Activated T-cell treated with anti-CD3 and anti-CD28 coated beads for 1 hour (primary cell): ENCODE measurements at regions not wholly inside any gene's neighbourhood (a gene's known extent, or its start where the extent isn't known, plus 50 kb on each side); places are given as distances from the start of the nearest gene placed in this dataset.

Experiments used
- DNase-seq: peaks from one replicate; pipeline ENCODE4 v3.0.0-alpha.2; 2020; ENCODE audit warnings: low read depth

DNA sequence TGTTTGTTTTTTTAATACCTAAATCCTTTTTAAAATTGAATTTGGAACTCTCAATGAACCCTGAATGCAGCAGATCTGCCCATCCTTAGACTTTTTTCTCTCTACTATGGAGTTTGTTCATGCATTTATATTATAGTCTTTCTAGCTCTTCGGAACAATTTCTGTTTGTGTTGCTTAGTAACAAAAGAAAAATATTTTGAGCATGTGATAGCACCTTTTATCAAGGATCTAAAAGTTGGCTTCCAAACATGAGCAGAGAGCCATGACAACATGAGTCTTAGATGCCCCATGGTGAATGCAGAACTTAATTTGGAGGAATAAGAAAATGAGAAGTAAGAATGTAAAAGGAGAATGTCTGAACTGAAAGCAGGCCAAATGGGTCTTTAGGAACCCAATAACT is 133.7 kb downstream of the EDN1 start:
- no peak for DNase-seq

DNA sequence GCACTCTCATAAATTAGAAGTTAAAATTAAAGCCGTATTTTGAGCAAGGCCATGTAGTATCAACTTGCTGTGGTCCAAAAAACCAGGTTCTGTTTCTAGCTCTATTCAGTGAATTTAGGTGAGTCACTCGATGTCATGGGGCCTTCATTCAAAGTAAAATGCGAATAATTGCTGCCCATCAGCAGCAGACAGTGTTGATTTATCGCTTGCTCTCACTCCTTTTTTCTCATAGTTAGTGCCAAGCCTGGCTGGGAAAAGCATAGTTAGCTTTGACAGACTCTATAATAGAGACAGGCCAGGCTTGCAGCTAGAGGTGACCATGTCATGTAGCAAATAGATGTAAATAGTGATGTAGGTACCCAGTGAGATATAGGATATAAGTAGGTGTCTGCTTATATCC is 136.0 kb downstream of the EDN1 start:
- no peak for DNase-seq

GRCh38 chr6:12431023-12431422 is 140.9 kb downstream of the EDN1 start:
- DNase-seq = no peak

- no peak for DNase-seq
Measured at GRCh38 chr6:12436224-12436623, 146.1 kb downstream of the EDN1 start.

DNA sequence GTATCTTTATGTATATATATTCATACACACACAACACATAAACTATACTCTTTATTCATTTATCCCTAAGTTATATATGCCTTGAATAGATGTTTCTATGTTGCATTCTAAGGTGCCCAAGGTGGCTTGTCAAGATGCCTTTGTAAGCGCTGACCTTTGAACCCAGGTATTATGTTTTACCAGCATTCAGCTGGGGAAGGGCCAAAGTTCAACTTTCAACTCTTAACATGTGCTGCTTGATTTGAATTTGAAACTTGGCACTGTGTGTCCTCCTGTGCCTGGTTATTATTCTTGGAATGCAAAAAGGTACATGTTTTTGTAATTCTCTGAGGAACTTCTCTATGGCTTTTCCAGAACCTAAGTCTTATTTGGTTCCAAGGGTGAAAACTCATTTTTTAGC is 146.5 kb downstream of the EDN1 start:
- no peak for DNase-seq

GRCh38 chr6:12439296-12439695 is 149.1 kb downstream of the EDN1 start:
- DNase-seq = no peak

DNA sequence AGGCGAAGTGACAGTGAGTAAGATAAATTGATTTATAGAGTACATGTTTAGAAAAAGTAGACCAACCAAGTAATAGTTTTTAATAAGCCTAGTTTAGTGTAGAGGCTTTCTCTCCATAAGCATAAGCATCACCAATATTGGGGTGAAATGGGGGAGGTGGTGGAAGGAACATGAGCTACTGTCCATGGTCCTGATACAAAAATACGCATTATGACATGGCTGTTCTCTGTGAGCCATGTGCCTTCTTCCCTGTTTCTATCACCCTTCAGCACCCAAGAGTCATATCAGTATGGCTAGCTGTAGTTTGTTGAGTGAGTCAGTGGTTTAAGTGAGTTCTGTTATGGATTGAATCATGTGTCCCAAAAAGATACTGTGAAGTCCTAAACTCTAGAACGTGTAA is 150.8 kb downstream of the EDN1 start:
- no peak for DNase-seq

DNA sequence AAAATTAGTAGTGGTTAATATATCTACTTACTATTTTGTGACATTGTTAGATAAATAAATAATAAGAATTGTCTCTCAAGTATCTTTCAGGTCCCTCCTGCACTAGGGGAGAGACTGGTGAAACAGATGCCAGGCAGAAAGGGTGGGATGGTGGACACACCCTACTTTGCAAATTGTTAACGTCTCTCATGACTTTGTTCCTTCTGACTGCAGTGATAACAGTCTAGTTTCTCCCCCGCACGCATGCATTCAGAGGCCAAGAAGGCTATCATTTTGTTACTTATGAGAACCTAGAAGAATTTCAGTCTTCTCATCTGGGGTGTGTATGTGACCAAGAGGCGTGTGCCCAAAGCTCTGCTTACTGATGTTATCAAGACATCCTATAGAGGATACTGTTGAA is 152.3 kb downstream of the EDN1 start:
- DNase-seq = no peak

- DNase-seq = no peak
Measured at GRCh38 chr6:12446394-12446793, 156.2 kb downstream of the EDN1 start.

GRCh38 chr6:12449447-12449846 is 159.3 kb downstream of the EDN1 start:
- DNase-seq = no peak

DNA sequence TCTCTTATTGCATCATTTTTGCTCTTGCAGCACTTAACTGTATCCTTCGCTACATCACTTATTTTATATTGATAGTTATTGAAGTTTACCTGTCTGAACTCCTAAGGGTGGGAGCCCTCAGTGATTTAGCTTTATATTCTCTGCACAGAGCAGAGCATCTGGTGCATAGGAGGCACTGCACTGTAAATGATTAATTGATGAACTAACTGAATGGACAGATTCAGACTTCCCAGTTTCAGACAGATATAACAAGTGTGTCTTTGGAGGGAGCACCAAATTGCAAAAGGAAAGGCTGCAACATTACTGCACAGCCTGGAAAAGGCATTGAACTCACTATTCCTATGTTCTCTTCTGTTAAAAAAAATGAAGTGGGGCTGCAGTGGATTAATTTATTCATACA is 160.3 kb downstream of the EDN1 start:
- no peak for DNase-seq

DNA sequence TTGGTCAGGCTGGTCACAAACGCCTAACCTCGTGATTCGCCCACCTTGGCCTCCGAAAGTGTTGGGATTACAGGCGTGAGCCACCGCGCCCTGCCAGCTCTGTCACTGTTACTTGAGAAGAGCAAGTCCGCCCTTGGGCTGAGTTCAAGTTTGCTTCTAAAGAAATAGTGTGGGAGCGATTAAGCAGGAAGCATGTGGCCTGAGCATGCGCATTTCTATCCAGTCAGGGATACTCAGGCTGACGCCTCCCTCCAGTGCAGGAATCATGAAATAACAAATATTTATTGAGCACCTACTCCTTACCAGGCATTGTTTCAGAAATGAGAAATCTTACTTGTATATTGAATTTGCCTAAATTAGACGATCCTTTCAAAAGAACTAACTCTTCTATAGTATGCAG is 166.2 kb downstream of the EDN1 start:
- DNase-seq = no peak

DNA sequence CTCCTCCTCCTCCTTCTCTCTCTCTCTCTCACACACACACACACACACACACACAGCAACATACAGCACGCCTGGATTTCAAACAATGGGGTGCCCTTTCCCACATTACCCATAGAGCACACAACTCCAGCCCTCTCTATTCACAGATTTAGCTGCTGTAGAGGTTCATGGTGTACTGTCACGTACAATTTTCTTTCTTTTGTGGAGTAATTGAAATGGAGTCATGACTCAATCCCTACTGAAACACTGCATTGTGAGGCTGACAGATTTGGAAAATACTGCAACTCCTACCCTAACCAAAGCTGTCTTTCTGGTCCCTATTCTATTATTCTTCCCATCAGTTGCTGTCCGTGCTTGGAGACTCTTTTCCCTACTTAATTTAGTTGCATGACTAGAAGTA is 166.9 kb downstream of the EDN1 start:
- DNase-seq = no peak

- no peak for DNase-seq
Measured at GRCh38 chr6:12458558-12458957, 168.4 kb downstream of the EDN1 start.

DNA sequence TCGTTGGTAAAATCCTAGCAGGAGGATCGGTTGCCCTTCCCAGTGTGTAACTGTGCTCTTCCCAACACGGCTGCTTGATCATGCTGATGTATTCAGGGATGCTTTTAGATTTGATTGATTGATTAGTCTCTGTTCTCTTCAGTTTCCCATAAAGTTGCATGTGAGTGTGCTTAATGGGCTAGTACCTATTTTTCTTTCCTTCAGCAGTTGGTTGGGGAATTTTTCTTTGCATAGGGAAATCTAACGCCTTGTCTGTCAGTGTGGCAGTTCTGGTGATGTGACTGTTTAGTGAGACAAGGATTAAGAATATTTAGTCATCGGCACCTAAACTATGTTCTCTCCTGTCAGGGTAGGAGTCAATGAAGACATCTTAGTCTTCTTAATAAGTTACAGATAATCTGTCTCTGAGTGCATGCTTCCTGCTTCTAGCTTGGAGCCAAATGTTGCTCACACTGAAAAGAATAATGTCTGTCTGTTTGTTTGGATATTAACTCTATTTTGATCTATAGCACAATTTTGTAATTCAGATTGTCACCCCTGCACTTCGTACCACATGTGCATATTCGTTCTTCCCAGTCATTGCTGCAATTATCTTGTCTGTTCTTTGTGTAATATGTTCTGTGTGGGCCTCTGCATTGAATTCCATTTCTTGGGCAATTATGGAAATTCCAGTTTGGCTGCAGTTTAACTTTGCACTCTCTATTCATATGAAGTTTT is 169.9 kb downstream of the EDN1 start:
- DNase-seq = no peak

- no peak for DNase-seq
Measured at GRCh38 chr6:12467706-12468670, 177.8 kb downstream of the EDN1 start.

DNA sequence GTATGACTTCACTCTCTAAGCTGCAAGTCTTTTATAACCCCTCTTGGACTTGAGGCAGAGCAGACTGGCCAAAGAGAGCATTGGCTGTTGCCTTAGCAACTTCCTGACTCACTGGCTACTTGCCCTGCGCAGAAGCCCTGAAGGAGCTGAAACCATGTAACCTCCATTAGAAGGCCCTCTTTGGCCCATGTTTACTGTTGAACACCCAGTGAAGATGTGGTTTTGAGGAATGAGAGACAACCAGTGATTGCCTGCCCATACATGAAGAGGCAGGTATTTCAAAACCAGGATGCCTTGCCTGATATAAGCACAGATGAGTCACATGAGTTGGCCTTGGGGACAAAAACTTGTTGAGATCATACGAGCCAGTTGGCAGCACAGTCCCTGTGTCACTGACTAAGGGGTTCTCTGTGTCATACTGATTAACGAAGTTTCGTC is 182.5 kb downstream of the EDN1 start:
- no peak for DNase-seq

DNA sequence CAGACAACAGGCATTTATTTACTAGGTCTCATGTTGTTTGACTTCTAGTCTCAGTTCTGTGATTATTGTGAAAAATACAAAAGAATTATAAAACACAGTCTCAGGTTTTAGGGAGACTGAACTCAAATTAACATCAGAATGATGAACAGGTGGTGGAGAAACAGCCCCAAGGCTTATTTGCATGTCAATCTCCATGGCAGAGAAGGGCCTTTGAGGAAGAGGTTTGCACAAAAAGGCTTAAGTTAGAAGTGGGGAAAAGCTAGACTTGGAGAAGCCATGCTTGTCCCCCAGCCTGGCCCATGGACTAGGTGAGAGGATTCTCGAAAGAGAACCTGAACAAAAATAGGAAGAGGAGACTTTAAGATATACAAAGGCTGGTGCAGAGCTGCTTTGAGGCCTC is 183.3 kb downstream of the EDN1 start:
- DNase-seq = no peak

- DNase-seq = no peak
Measured at GRCh38 chr6:12474167-12475140, 184.3 kb downstream of the EDN1 start.

GRCh38 chr6:12476484-12476883 is 186.3 kb downstream of the EDN1 start:
- DNase-seq = no peak

- no peak for DNase-seq
Measured at GRCh38 chr6:12477616-12478015, 187.5 kb downstream of the EDN1 start.

DNA sequence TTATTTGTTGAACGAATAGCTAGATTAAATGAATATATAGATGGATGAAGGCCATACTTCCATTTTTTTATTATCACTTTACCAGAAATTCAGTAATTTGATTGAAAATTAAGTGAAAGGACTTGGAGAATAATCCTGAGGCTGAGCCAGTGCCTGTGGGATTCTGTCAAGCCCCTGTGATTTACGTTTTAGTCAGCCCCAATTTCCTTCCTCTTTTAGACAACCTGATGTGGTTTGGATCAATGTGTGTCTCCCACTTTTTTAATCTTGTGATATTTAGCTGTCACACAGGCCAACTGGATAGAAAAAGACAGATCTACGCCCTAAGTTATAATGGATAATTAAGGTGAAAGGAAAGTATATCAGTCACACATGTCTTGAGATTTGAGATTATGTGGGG is 188.8 kb downstream of the EDN1 start:
- no peak for DNase-seq
